ENCODE measurements at regions not wholly inside any gene's neighbourhood (a gene's known extent, or its start where the extent isn't known, plus 50 kb on each side); places are given as distances from the start of the nearest gene placed in this dataset.

- Histone ChIP-seq H3K27ac (ENCODE audit: insufficient read length, low read depth, low read length) (no peak overlapping the region), H4K5ac (ENCODE audit: insufficient read length, low read depth, low read length) (no peak overlapping the region), H2BK5ac (ENCODE audit: insufficient read length, low read length) (no peak overlapping the region), H3K4me1 (ENCODE audit: insufficient read depth, low read length) (no peaks in the 10 kb centered on the region), H3K4ac (ENCODE audit: low read depth, low read length) (no peak overlapping the region), H3K79me1 (ENCODE audit: insufficient read depth, low read depth, low read length, poor library complexity, severe bottlenecking) (no peaks in the 10 kb centered on the region), H4K20me1 (ENCODE audit: control insufficient read depth, insufficient read depth, insufficient read length) (no peaks in the 10 kb centered on the region), H3K4me2 (ENCODE audit: insufficient read depth, insufficient read length, low read length) (no peak overlapping the region), H4K8ac (replicated peaks; ENCODE audit: insufficient read length, low read depth, low read length) (no peak overlapping the region), H3K18ac (ENCODE audit: insufficient read length, low read depth, low read length) (no peak overlapping the region), H2AK5ac (ENCODE audit: insufficient read length, low read length) (no peak overlapping the region), H2BK120ac (ENCODE audit: low read depth, low read length, poor library complexity, severe bottlenecking) (no peak overlapping the region), H2BK15ac (ENCODE audit: low read depth, low read length) (no peak overlapping the region), H3K9ac (ENCODE audit: extremely low read depth, insufficient read length, low read length) (no peak overlapping the region), H3K23me2 (ENCODE audit: insufficient read length, low read depth, low read length, poor library complexity, severe bottlenecking) (no peaks in the 10 kb centered on the region), H2BK12ac (ENCODE audit: insufficient read length, low read depth, low read length) (no peak overlapping the region), H3K27me3 (ENCODE audit: insufficient read depth, low read length) (no peaks in the 10 kb centered on the region), H3K79me2 (ENCODE audit: insufficient read depth, low read length) (no peaks in the 10 kb centered on the region), H3K23ac (ENCODE audit: insufficient read length, low read depth, low read length) (no peak overlapping the region), H3K56ac (ENCODE audit: insufficient read length, low read depth, low read length) (no peak overlapping the region), H3K14ac (ENCODE audit: insufficient read depth, low read length) (no peak overlapping the region), H3K9me3 (ENCODE audit: control insufficient read depth, low read depth, low read length) (no peaks in the 10 kb centered on the region), H3T11ph (ENCODE audit: low read length) (no peak overlapping the region), H2BK20ac (ENCODE audit: low read depth, low read length, poor library complexity, severe bottlenecking) (no peak overlapping the region), H2AFZ (ENCODE audit: low read length) (no peak overlapping the region), H4K91ac (ENCODE audit: insufficient read length, low read depth, low read length) (no peak overlapping the region)
- H3K36me3 Mint-ChIP-seq (ENCODE audit: insufficient read depth in 1 of 3, low read depth in 3 of 3): no peaks in the 10 kb centered on the region
- H3K4me3 Mint-ChIP-seq: no peak overlapping the region
- no peaks in the 10 kb centered on the region; the same call in none of the 2 replicates for H3K27me3 Mint-ChIP-seq (ENCODE audit: low read depth)
- H3K4me1 Mint-ChIP-seq: peaks cover 6 to 7% of the 10 kb centered on the region in 2 experiments; a peak in 3 of 4 replicates
- no peak for TF ChIP-seq CTCF (conservative IDR thresholded peaks at IDR 0.05)
- H3K27ac Mint-ChIP-seq: no peak overlapping the region
- no peaks in the 10 kb centered on the region for H3K9me3 Mint-ChIP-seq
- no CpG with 5 or more reads among the region's 6 CpGs for whole genome bisulfite sequencing (ENCODE audit: extremely low coverage, insufficient read length, low lambda C conversion rate)
- no peak for DNase-seq
Measured at GRCh38 chr2:31651736-31652135, 71.0 kb upstream of the SRD5A2 start.

Data from H9 (cell line).